ENCODE measurements at regions not wholly inside any gene's neighbourhood (a gene's known extent, or its start where the extent isn't known, plus 50 kb on each side); places are given as distances from the start of the nearest gene placed in this dataset.

GRCh38 chr10:71158251-71158650 is 54.1 kb upstream of the UNC5B start:
- Histone ChIP-seq H2AFZ (replicated peaks; ENCODE audit: low read length, poor library complexity) (no peak overlapping the region), H3K14ac (replicated peaks; ENCODE audit: low read depth, low read length) (no peak overlapping the region), H4K20me1 (ENCODE audit: insufficient read depth, low read length) (no peaks in the 10 kb centered on the region), H3K9me3 (ENCODE audit: control insufficient read depth, insufficient read depth, low read length) (no peaks in the 10 kb centered on the region), H3K9me1 (ENCODE audit: insufficient read depth, low read length) (no peaks in the 10 kb centered on the region), H3K18ac (ENCODE audit: low read depth, low read length) (no peak overlapping the region), H3K23ac (ENCODE audit: low read depth, low read length) (no peak overlapping the region), H3K27me3 (ENCODE audit: control insufficient read depth, insufficient read depth, low read length) (peaks cover 5% of the 10 kb centered on the region; the same call in 1 of the 2 replicates), H3K36me3 (ENCODE audit: control insufficient read depth, insufficient read depth, low read length) (no peaks in the 10 kb centered on the region), H3K56ac (ENCODE audit: extremely low read depth, insufficient read depth, low read length) (no peak overlapping the region), H3K79me1 (ENCODE audit: low read depth in 1 of 2, low read length in 2 of 2) (no peaks in the 10 kb centered on the region), H4K5ac (ENCODE audit: low read depth, low read length) (no peak overlapping the region), H2BK5ac (ENCODE audit: low read depth, low read length, poor library complexity, severe bottlenecking) (no peak overlapping the region), H4K91ac (ENCODE audit: insufficient read depth, low read depth, low read length) (no peak overlapping the region), H4K8ac (ENCODE audit: low read depth in 2 of 2, low read length in 2 of 2) (no peak overlapping the region), H2BK120ac (ENCODE audit: low read depth, low read length) (no peak overlapping the region), H3K4me1 (ENCODE audit: control insufficient read depth, insufficient read depth, low read length) (no peaks in the 10 kb centered on the region), H2BK15ac (ENCODE audit: low read depth, low read length) (no peak overlapping the region), H3K9ac (ENCODE audit: low read depth, low read length) (no peak overlapping the region), H2AK9ac (replicated peaks; ENCODE audit: low read depth, low read length, poor library complexity) (no peak overlapping the region), H2BK20ac (ENCODE audit: low read depth, low read length) (no peak overlapping the region), H3K4me3 (ENCODE audit: insufficient read depth, low read depth, low read length) (no peak overlapping the region), H3K4ac (ENCODE audit: low read depth, low read length) (no peak overlapping the region), H2AK5ac (ENCODE audit: low read depth, low read length) (no peak overlapping the region), H3K4me2 (ENCODE audit: low read depth, low read length) (no peak overlapping the region), H3K27ac (ENCODE audit: insufficient read depth, low read length) (no peak overlapping the region)
- intact Hi-C loops (cut with micrococcal nuclease) = no loop called here
- ChIA-PET CTCF (no interaction called here), POLR2A (ENCODE audit: unreplicated experiment) (no interaction called here)
- dilution Hi-C loops (cut with HindIII; ENCODE audit: low sequenced_read_pairs, unreplicated experiment) = no loop called here
- no peak for DNase-seq
- in situ Hi-C loops (cut with MboI; ENCODE audit: low sequenced_read_pairs) = no loop called here
- BruUV-seq (replicated peaks) = no TSS peak
- TF ChIP-seq RAD21 (IDR thresholded peaks at IDR 0.05; ENCODE audit: low read length) (no peak), CTCF (conservative IDR thresholded peaks at IDR 0.05; ENCODE audit: low read depth, low read length) (no peak), SMC3 (IDR thresholded peaks at IDR 0.05; ENCODE audit: low read depth, low read length) (no peak), MXI1 (IDR thresholded peaks at IDR 0.05; ENCODE audit: borderline replicate concordance, low read depth, low read length) (no peak), MAZ (IDR thresholded peaks at IDR 0.05; ENCODE audit: borderline replicate concordance, low read depth, low read length) (no peak), USF2 (IDR thresholded peaks at IDR 0.05; ENCODE audit: low read depth, low read length) (no peak), RCOR1 (IDR thresholded peaks at IDR 0.05; ENCODE audit: insufficient replicate concordance, low read length) (no peak), BHLHE40 (IDR thresholded peaks at IDR 0.05; ENCODE audit: low read depth, low read length) (no peak), FOS (IDR thresholded peaks at IDR 0.05; ENCODE audit: low read depth, low read length) (no peak), NFE2L2 (IDR thresholded peaks at IDR 0.05; ENCODE audit: low read depth, low read length) (no peak), CEBPB (IDR thresholded peaks at IDR 0.05; ENCODE audit: low read depth, low read length) (no peak), RFX5 (IDR thresholded peaks at IDR 0.05; ENCODE audit: low read depth, low read length) (no peak), MAFK (IDR thresholded peaks at IDR 0.05; ENCODE audit: low read depth, low read length) (no peak), CHD1 (IDR thresholded peaks at IDR 0.05; ENCODE audit: low read depth, low read length) (no peak), ELK1 (IDR thresholded peaks at IDR 0.05; ENCODE audit: borderline replicate concordance, low read depth, low read length) (no peak), POLR2A (IDR thresholded peaks at IDR 0.05; ENCODE audit: low read depth, low read length) (no peak)
- ATAC-seq (ENCODE audit: low read depth) = no peak

Measured in IMR-90 (cell line).